Osteocyte (in vitro differentiated cells): ENCODE measurements at regions not wholly inside any gene's neighbourhood (a gene's known extent, or its start where the extent isn't known, plus 50 kb on each side); places are given as distances from the start of the nearest gene placed in this dataset.

Source experiments
- DNase-seq: peaks from one replicate; pipeline ENCODE4 v3.0.0; 2021; ENCODE audit warnings: mixed read lengths; ENCODE audit not compliant: unreplicated experiment; ENCODE audit errors: extremely low spot score
- H3K27ac Mint-ChIP-seq: one replicate; pipeline ENCODE4 v1.8.0; 2021; ENCODE audit warnings: mild to moderate bottlenecking, mixed read lengths; ENCODE audit not compliant: unreplicated experiment
- H3K27me3 Mint-ChIP-seq: one replicate; pipeline ENCODE4 v1.8.0; 2021; ENCODE audit warnings: mixed read lengths; ENCODE audit not compliant: unreplicated experiment
- H3K36me3 Mint-ChIP-seq: one replicate; pipeline ENCODE4 v1.8.0; 2021; ENCODE audit warnings: mixed read lengths; ENCODE audit not compliant: unreplicated experiment
- H3K4me1 Mint-ChIP-seq: one replicate; pipeline ENCODE4 v1.8.0; 2021; ENCODE audit warnings: mixed read lengths; ENCODE audit not compliant: unreplicated experiment
- H3K4me3 Mint-ChIP-seq: one replicate; pipeline ENCODE4 v1.8.0; 2021; ENCODE audit warnings: mild to moderate bottlenecking, moderate library complexity, mixed read lengths; ENCODE audit not compliant: unreplicated experiment
- H3K9me3 Mint-ChIP-seq: one replicate; pipeline ENCODE4 v1.8.0; 2021; ENCODE audit warnings: mixed read lengths; ENCODE audit not compliant: unreplicated experiment
- CTCF ChIP-seq: fragments of 200-600 bp; sonication (generic); IDR thresholded peaks from 2 replicates; pipeline ENCODE4 v1.5.0; 2021; ENCODE audit warnings: antibody characterized with exemption, mild to moderate bottlenecking, moderate library complexity

GRCh38 chr13:78758549-78758948, 99.6 kb upstream of the OBI1 start:
- TF ChIP-seq CTCF, result no peak

GRCh38 chr13:78753435-78753834, 94.5 kb upstream of the OBI1 start:
- no peaks in the 10 kb centered on the region for H3K4me1 Mint-ChIP-seq
- DNase-seq, result no peak
- H3K27me3 Mint-ChIP-seq, result no peaks in the 10 kb centered on the region
- no peaks in the 10 kb centered on the region for H3K36me3 Mint-ChIP-seq
- no peak for TF ChIP-seq CTCF
- H3K4me3 Mint-ChIP-seq, result no peak overlapping the region
- H3K9me3 Mint-ChIP-seq, result no peaks in the 10 kb centered on the region
- no peak overlapping the region for H3K27ac Mint-ChIP-seq

More at GRCh38 chr13:78758549-78758948, 99.6 kb upstream of the OBI1 start:
- H3K36me3 Mint-ChIP-seq, result no peaks in the 10 kb centered on the region
- H3K4me3 Mint-ChIP-seq, result no peak overlapping the region
- H3K27me3 Mint-ChIP-seq, result no peaks in the 10 kb centered on the region
- no peak overlapping the region for H3K27ac Mint-ChIP-seq
- H3K9me3 Mint-ChIP-seq, result no peaks in the 10 kb centered on the region
- no peaks in the 10 kb centered on the region for H3K4me1 Mint-ChIP-seq
- no peak for DNase-seq

- Mint-ChIP-seq H3K27ac (no peak overlapping the region), H3K4me1 (no peaks in the 10 kb centered on the region), H3K27me3 (no peaks in the 10 kb centered on the region), H3K4me3 (no peak overlapping the region), H3K9me3 (no peaks in the 10 kb centered on the region), H3K36me3 (no peaks in the 10 kb centered on the region)
- DNase-seq, result no peak
- TF ChIP-seq CTCF, result no peak
Measured at GRCh38 chr13:78750735-78751134, 91.8 kb upstream of the OBI1 start.

- Mint-ChIP-seq H3K27me3 (peaks cover 3% of the 10 kb centered on the region), H3K4me3 (no peak overlapping the region), H3K36me3 (no peaks in the 10 kb centered on the region), H3K9me3 (no peaks in the 10 kb centered on the region), H3K27ac (no peak overlapping the region), H3K4me1 (no peaks in the 10 kb centered on the region)
- TF ChIP-seq CTCF, result no peak
- no peak for DNase-seq
Measured at GRCh38 chr13:78743973-78744372, 85.0 kb upstream of the OBI1 start.

- no peak overlapping the region for H3K27ac Mint-ChIP-seq
- no peak for DNase-seq
- TF ChIP-seq CTCF, result no peak
- no peaks in the 10 kb centered on the region for H3K36me3 Mint-ChIP-seq
- no peaks in the 10 kb centered on the region for H3K9me3 Mint-ChIP-seq
- H3K4me3 Mint-ChIP-seq, result no peak overlapping the region
- peaks cover 3% of the 10 kb centered on the region for H3K27me3 Mint-ChIP-seq
- H3K4me1 Mint-ChIP-seq, result no peaks in the 10 kb centered on the region
Measured at GRCh38 chr13:78742659-78743058, 83.7 kb upstream of the OBI1 start.
